ENCODE measurements at regions not wholly inside any gene's neighbourhood (a gene's known extent, or its start where the extent isn't known, plus 50 kb on each side); places are given as distances from the start of the nearest gene placed in this dataset.

DNA sequence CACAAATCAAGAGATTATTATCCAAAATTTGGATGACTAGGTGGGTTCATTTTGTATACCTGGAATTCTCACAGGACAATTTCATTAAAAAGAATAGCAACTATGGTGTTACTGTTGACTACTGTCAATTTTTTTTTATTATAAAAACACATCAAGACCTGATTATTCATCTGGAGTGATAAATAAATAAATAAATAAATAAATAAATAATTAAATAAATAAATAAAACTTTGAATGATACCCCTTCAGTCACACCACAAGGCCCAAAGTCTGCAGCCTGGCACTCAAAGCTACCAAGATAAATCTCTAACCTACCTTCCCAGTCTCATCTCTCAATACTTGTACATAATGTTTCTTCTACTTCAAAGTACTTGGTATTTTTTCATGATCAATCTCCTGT lies 294.0 kb upstream of the KLHL29 start:
- TF ChIP-seq ZC3H11A (IDR thresholded peaks at IDR 0.05): peak; percentile 82
- no peak for TF ChIP-seq CEBPB (IDR thresholded peaks at IDR 0.05)
- Histone ChIP-seq H3K27ac (no peak overlapping the region), H3K4me3 (no peak overlapping the region), H3K4me1 (no peaks in the 10 kb centered on the region), H3K9me3 (no peaks in the 10 kb centered on the region), H3K4me2 (no peak overlapping the region)
- POLR2A ChIA-PET: no interaction called here
- CTCF ChIA-PET: no interaction called here
- ATAC-seq (no peak), DNase-seq (ENCODE audit: low read depth in 1 of 2, low spot score in 1 of 2) (no peak), FAIRE-seq (no peak)

- no peak overlapping the region for H3K27ac ChIP-seq
- 8% methylated on average over 4 of the region's 4 CpGs for WGBS (ENCODE audit: missing lambda C conversion rate)
- ChIA-PET POLR2A (no interaction called here), CTCF (no interaction called here)
- H3K4me3 ChIP-seq: no peak overlapping the region
- FAIRE-seq (no peak), ATAC-seq (no peak), DNase-seq (ENCODE audit: low read depth in 1 of 2, low spot score in 1 of 2) (no peak)
- no peaks in the 10 kb centered on the region for H3K4me1 ChIP-seq
- TF ChIP-seq, protein P1, sequence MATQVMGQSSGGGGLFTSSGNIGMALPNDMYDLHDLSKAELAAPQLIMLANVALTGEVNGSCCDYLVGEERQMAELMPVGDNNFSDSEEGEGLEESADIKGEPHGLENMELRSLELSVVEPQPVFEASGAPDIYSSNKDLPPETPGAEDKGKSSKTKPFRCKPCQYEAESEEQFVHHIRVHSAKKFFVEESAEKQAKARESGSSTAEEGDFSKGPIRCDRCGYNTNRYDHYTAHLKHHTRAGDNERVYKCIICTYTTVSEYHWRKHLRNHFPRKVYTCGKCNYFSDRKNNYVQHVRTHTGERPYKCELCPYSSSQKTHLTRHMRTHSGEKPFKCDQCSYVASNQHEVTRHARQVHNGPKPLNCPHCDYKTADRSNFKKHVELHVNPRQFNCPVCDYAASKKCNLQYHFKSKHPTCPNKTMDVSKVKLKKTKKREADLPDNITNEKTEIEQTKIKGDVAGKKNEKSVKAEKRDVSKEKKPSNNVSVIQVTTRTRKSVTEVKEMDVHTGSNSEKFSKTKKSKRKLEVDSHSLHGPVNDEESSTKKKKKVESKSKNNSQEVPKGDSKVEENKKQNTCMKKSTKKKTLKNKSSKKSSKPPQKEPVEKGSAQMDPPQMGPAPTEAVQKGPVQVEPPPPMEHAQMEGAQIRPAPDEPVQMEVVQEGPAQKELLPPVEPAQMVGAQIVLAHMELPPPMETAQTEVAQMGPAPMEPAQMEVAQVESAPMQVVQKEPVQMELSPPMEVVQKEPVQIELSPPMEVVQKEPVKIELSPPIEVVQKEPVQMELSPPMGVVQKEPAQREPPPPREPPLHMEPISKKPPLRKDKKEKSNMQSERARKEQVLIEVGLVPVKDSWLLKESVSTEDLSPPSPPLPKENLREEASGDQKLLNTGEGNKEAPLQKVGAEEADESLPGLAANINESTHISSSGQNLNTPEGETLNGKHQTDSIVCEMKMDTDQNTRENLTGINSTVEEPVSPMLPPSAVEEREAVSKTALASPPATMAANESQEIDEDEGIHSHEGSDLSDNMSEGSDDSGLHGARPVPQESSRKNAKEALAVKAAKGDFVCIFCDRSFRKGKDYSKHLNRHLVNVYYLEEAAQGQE (IDR thresholded peaks at IDR 0.05): no peak
- TF ChIP-seq MYC (IDR thresholded peaks at IDR 0.05; ENCODE audit: borderline replicate concordance, low read length): no peak
- no peak for TF ChIP-seq EP300 (IDR thresholded peaks at IDR 0.05)
- TF ChIP-seq ZNF302 (CRISPR knock-in tag; IDR thresholded peaks at IDR 0.05): no peak
- TF ChIP-seq CBX2 (IDR thresholded peaks at IDR 0.05; ENCODE audit: borderline replicate concordance, low read depth): no peak
- no peak for TF ChIP-seq POLR2A (IDR thresholded peaks at IDR 0.05; ENCODE audit: low read length)
- no peak for TF ChIP-seq EHF (CRISPR knock-in tag; IDR thresholded peaks at IDR 0.05)
- no peak for TF ChIP-seq ZSCAN20 (CRISPR knock-in tag; IDR thresholded peaks at IDR 0.05)
- TF ChIP-seq RCOR1 (IDR thresholded peaks at IDR 0.05; ENCODE audit: low read depth, low read length): no peak
- no peak for TF ChIP-seq JUN (IDR thresholded peaks at IDR 0.05)
- TF ChIP-seq BHLHE40 (IDR thresholded peaks at IDR 0.05; ENCODE audit: low read depth, low read length): no peak
- no peak for TF ChIP-seq RFX5 (IDR thresholded peaks at IDR 0.05)
- TF ChIP-seq HOXB5 (CRISPR knock-in tag; IDR thresholded peaks at IDR 0.05): no peak
- no peak for TF ChIP-seq JUNB (IDR thresholded peaks at IDR 0.05)
- no peak for TF ChIP-seq E2F6 (IDR thresholded peaks at IDR 0.05; ENCODE audit: borderline replicate concordance, low read depth)
- TF ChIP-seq SREBF2 (IDR thresholded peaks at IDR 0.05): no peak
- TF ChIP-seq EHMT2 (IDR thresholded peaks at IDR 0.05; ENCODE audit: low read depth): no peak
- TF ChIP-seq, protein P2, sequence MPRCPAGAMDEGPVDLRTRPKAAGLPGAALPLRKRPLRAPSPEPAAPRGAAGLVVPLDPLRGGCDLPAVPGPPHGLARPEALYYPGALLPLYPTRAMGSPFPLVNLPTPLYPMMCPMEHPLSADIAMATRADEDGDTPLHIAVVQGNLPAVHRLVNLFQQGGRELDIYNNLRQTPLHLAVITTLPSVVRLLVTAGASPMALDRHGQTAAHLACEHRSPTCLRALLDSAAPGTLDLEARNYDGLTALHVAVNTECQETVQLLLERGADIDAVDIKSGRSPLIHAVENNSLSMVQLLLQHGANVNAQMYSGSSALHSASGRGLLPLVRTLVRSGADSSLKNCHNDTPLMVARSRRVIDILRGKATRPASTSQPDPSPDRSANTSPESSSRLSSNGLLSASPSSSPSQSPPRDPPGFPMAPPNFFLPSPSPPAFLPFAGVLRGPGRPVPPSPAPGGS (IDR thresholded peaks at IDR 0.05): no peak
- no peak for TF ChIP-seq NFE2L2 (conservative IDR thresholded peaks at IDR 0.05; ENCODE audit: low read length)
- no peaks in the 10 kb centered on the region for H3K9me3 ChIP-seq
- no peak overlapping the region for H3K4me2 ChIP-seq
Observed at GRCh38 chr2:23091900-23092299, 293.1 kb upstream of the KLHL29 start.

DNA sequence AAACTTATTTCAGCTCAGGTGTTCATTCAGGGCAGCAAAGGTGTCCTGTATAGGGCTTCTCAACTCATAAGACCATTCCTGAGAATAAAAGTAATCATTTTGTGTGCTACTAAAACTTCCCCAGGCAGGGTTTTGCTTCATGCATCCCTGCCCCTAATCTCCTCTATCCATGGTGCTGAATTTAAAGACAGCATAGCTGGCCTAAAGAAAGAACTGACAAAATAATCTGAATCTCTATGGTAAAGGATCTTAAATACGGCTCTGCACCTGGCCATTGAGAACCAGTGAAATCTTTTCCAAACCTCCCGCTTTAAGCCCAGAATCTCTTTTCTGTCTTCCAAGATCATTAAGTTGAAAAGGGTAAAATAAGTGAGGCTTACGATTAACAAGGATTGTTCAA lies 292.1 kb upstream of the KLHL29 start:
- TF ChIP-seq, protein P1 (IDR thresholded peaks at IDR 0.05): peak; percentile 92
- TF ChIP-seq POLR2A (IDR thresholded peaks at IDR 0.05; ENCODE audit: low read length): no peak
- Histone ChIP-seq H3K4me1 (no peaks in the 10 kb centered on the region), H3K4me2 (no peak overlapping the region), H3K4me3 (no peak overlapping the region), H3K9me3 (no peaks in the 10 kb centered on the region), H3K27ac (no peak overlapping the region)
- FAIRE-seq: no peak
- no peak for DNase-seq (ENCODE audit: low read depth in 1 of 2, low spot score in 1 of 2)
- POLR2A ChIA-PET: no interaction called here
- CTCF ChIA-PET: no interaction called here
- no peak for ATAC-seq
- 37% methylated on average over 3 of the region's 3 CpGs for WGBS (ENCODE audit: missing lambda C conversion rate)
